Suprapubic skin (tissue), 4 donors: ENCODE measurements at regions not wholly inside any gene's neighbourhood (a gene's known extent, or its start where the extent isn't known, plus 50 kb on each side); places are given as distances from the start of the nearest gene placed in this dataset.

Source experiments
- EP300 ChIP-seq: sonication (generic); formaldehyde crosslinking; IDR thresholded peaks from one replicate; pipeline ENCODE4 v1.6.1; 2017; ENCODE audit warnings: antibody characterized with exemption
- POLR2A ChIP-seq, 2 donors: fragments of 450-650 bp; IDR thresholded peaks; one replicate each; pipeline ENCODE4 v1.6.1; 2017; ENCODE audit warnings: antibody characterized with exemption in 2 of 2, mild to moderate bottlenecking in 2 of 2, moderate library complexity in 2 of 2
- POLR2AphosphoS5 ChIP-seq, 3 donors: sonication (generic); formaldehyde crosslinking; IDR thresholded peaks; one replicate each; pipeline ENCODE4 v1.6.1; 2017; ENCODE audit warnings: antibody characterized with exemption in 3 of 3
- TF ChIP-seq, protein P1 (sequence below), 2 donors: fragments of 200-600 bp in 1 of 2; fragments of 450-650 bp in 1 of 2; sonication (generic) in 1 of 2; IDR thresholded peaks; one replicate each; pipeline ENCODE4 v1.5.1; 2016 to 2019; ENCODE audit warnings: antibody characterized with exemption in 2 of 2, mild to moderate bottlenecking in 1 of 2, moderate library complexity in 1 of 2

DNA sequence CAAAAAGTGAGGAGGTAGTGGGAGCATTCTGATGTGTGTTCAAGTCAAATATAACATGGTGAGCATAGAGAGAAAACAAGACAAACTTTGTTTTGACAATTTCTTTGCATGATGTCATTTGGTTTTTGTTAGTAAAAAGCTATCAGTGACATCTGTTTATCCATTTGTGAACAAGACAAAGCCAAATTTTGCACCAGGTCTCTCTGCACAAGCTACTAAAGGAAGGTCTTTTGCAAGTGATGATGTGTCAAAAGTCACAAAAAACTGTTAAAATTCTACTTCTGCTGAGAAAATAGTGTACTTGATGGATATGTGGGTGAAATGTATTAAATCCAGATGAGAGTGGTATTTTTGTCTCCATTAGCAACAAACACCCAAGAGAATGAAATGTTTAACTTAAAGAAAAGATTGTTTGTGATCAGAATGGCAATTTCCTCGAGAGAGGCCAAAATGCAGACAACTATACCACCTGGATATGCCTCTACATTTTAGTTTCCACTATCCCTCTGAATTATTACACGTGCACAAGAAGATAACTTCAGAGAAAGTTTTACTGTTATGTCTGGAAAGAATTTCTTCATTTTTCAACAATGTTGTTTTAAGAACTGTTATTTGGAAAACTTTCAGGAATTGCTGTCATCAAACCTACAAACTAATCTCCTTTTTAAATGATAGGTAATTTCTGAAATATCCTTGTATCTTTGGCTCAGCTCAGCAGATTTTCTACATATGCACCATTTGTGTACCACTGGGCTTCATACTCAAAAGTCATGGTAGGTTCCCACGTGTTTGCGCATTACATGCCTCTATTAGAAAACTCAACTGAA lies 807.4 kb upstream of the ADGRL2 start:
- TF ChIP-seq, protein P1, sequence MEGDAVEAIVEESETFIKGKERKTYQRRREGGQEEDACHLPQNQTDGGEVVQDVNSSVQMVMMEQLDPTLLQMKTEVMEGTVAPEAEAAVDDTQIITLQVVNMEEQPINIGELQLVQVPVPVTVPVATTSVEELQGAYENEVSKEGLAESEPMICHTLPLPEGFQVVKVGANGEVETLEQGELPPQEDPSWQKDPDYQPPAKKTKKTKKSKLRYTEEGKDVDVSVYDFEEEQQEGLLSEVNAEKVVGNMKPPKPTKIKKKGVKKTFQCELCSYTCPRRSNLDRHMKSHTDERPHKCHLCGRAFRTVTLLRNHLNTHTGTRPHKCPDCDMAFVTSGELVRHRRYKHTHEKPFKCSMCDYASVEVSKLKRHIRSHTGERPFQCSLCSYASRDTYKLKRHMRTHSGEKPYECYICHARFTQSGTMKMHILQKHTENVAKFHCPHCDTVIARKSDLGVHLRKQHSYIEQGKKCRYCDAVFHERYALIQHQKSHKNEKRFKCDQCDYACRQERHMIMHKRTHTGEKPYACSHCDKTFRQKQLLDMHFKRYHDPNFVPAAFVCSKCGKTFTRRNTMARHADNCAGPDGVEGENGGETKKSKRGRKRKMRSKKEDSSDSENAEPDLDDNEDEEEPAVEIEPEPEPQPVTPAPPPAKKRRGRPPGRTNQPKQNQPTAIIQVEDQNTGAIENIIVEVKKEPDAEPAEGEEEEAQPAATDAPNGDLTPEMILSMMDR (IDR thresholded peaks at IDR 0.05) = no peak
- TF ChIP-seq EP300 = no peak
- TF ChIP-seq POLR2A (IDR thresholded peaks at IDR 0.05) = no peak
- TF ChIP-seq POLR2AphosphoS5 (IDR thresholded peaks at IDR 0.05) = no peak
